GM12872 (cell line): ENCODE measurements at regions not wholly inside any gene's neighbourhood (a gene's known extent, or its start where the extent isn't known, plus 50 kb on each side); places are given as distances from the start of the nearest gene placed in this dataset.

ENCODE experiments used
- CTCF ChIP-seq: IDR thresholded peaks from 3 replicates; pipeline ENCODE4 v1.5.1; 2011; ENCODE audit warnings: low read depth, mild to moderate bottlenecking, low read length, moderate library complexity; ENCODE audit not compliant: insufficient read depth

- no peak for TF ChIP-seq CTCF
Measured at GRCh38 chr11:127226380-127226779, 225.8 kb upstream of the KIRREL3 start.

DNA sequence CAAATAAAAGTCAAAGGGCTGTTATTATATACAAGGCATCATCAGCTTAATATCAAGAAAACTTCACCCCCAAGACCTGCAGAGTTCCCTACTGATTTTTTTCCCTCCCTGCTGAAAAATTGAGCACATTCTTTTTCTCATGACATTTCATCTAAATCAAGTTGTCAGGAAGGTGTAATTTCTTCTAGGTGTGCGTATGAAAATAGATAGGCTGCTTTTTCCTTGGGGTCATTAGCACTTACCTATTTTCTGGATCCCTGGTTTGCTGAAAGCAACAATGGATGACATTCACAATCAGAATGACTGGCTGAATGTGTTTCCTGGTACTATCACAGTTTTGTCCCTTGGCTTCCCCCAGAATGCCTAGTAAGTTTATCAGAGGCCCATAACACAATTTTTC is 225.0 kb upstream of the KIRREL3 start:
- TF ChIP-seq CTCF = no peak

GRCh38 chr11:127224276-127224675 is 223.7 kb upstream of the KIRREL3 start:
- no peak for TF ChIP-seq CTCF

DNA sequence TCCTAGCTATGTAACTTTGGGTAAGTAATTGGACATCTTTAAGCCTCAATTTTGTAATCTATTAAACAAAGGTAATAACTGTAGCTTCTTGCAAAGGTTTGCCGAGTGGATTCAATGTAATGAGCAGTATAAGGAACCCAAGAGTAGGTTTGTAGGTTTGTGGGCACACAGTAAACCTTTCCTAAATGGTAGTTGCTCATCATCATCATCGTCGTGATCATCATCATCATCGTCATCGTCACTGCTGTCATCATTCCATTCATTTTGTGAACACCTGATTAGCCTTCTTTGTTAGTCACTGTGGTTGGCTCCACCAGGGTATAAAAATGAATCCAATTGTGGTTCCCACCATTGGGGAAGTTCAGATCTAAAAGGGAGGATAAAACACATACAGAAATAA is 223.1 kb upstream of the KIRREL3 start:
- no peak for TF ChIP-seq CTCF

GRCh38 chr11:127223026-127223425 is 222.5 kb upstream of the KIRREL3 start:
- no peak for TF ChIP-seq CTCF

- no peak for TF ChIP-seq CTCF
Measured at GRCh38 chr11:127219704-127220103, 219.1 kb upstream of the KIRREL3 start.

DNA sequence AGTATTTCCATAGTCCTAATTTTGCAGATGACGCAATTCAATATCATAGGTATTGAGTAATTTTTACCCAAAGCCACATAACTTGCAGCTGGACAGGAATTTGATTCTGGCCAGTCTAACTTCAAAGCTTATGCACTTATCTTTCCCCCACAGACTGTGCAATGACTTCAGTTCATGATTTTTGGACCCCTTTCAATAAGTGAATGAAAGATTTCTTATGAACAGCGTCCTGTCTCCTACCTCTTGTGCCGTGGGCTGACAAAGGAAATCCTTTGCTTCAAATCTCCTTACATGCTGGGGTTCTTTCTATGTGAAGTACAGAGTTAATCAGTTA is 217.7 kb upstream of the KIRREL3 start:
- no peak for TF ChIP-seq CTCF
